ENCODE measurements at regions not wholly inside any gene's neighbourhood (a gene's known extent, or its start where the extent isn't known, plus 50 kb on each side); places are given as distances from the start of the nearest gene placed in this dataset.

DNA sequence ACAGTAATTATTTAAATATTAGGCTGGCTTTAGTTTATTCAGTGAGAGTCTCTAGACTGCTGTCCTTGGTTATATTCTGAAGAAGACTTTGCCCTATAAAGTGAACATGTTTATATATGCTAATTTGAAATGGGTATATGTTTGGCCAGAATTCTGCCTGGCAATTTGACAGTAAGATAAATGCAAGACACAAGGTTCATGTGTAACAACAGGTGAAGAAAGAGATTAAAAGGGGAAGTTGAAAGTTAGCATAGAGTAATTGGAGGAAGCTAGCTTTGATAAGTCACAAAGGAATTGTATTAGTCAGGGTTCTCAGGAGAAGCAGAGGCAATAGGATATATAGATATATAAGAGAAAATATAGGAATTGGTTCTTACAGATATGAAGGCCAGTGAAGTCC lies 191.4 kb downstream of the CENPW start:
- TF ChIP-seq, protein P1, sequence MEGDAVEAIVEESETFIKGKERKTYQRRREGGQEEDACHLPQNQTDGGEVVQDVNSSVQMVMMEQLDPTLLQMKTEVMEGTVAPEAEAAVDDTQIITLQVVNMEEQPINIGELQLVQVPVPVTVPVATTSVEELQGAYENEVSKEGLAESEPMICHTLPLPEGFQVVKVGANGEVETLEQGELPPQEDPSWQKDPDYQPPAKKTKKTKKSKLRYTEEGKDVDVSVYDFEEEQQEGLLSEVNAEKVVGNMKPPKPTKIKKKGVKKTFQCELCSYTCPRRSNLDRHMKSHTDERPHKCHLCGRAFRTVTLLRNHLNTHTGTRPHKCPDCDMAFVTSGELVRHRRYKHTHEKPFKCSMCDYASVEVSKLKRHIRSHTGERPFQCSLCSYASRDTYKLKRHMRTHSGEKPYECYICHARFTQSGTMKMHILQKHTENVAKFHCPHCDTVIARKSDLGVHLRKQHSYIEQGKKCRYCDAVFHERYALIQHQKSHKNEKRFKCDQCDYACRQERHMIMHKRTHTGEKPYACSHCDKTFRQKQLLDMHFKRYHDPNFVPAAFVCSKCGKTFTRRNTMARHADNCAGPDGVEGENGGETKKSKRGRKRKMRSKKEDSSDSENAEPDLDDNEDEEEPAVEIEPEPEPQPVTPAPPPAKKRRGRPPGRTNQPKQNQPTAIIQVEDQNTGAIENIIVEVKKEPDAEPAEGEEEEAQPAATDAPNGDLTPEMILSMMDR (conservative IDR thresholded peaks at IDR 0.05; ENCODE audit: low read depth, low read length): no peak
- TF ChIP-seq BHLHE40 (IDR thresholded peaks at IDR 0.05; ENCODE audit: low read depth, low read length): no peak
- no peak for TF ChIP-seq MAFK (IDR thresholded peaks at IDR 0.05; ENCODE audit: low read depth, low read length)
- TF ChIP-seq CEBPB (IDR thresholded peaks at IDR 0.05; ENCODE audit: low read depth, low read length): no peak
- no peak for TF ChIP-seq RCOR1 (IDR thresholded peaks at IDR 0.05; ENCODE audit: insufficient replicate concordance, low read length)
- TF ChIP-seq NFE2L2 (IDR thresholded peaks at IDR 0.05; ENCODE audit: low read depth, low read length): no peak
- no peak for TF ChIP-seq RFX5 (IDR thresholded peaks at IDR 0.05; ENCODE audit: low read depth, low read length)
- no peak for TF ChIP-seq POLR2A (IDR thresholded peaks at IDR 0.05; ENCODE audit: low read depth, low read length)
- TF ChIP-seq, protein P2, sequence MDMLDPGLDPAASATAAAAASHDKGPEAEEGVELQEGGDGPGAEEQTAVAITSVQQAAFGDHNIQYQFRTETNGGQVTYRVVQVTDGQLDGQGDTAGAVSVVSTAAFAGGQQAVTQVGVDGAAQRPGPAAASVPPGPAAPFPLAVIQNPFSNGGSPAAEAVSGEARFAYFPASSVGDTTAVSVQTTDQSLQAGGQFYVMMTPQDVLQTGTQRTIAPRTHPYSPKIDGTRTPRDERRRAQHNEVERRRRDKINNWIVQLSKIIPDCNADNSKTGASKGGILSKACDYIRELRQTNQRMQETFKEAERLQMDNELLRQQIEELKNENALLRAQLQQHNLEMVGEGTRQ (IDR thresholded peaks at IDR 0.05; ENCODE audit: low read depth, low read length): no peak
- TF ChIP-seq MAZ (IDR thresholded peaks at IDR 0.05; ENCODE audit: borderline replicate concordance, low read depth, low read length): no peak
- no peak for TF ChIP-seq RAD21 (IDR thresholded peaks at IDR 0.05; ENCODE audit: low read length)
- TF ChIP-seq FOS (IDR thresholded peaks at IDR 0.05; ENCODE audit: low read depth, low read length): no peak
